OCI-LY1 (cell line): ENCODE measurements at regions not wholly inside any gene's neighbourhood (a gene's known extent, or its start where the extent isn't known, plus 50 kb on each side); places are given as distances from the start of the nearest gene placed in this dataset.
A peak's percentile ranks its signal among the peaks of the same experiment; 100 is the strongest.

Source experiments
- H2AFZ ChIP-seq: fragments of 200-600 bp; sonication (generic), shearing (Covaris generic); 2 replicates; pipeline ENCODE4 v1.6.0; 2014; ENCODE audit warnings: antibody characterized with exemption, mild to moderate bottlenecking, low read length
- H3F3A ChIP-seq: fragments of 200-600 bp; sonication (generic), shearing (Covaris generic); 2 replicates; pipeline ENCODE4 v1.6.0; 2014; ENCODE audit warnings: mild to moderate bottlenecking, antibody characterized with exemption, low read length, moderate library complexity; ENCODE audit not compliant: insufficient read depth
- H3K27ac ChIP-seq: fragments of 200-600 bp; sonication (generic); 2 replicates; pipeline ENCODE4 v1.5.1; 2014; ENCODE audit warnings: low read length, mixed run types, mild to moderate bottlenecking, low read depth; ENCODE audit not compliant: poor library complexity, severe bottlenecking
- H3K27me3 ChIP-seq: fragments of 200-600 bp; sonication (generic); 2 replicates; pipeline ENCODE4 v1.6.0; 2014; ENCODE audit warnings: antibody characterized with exemption, mild to moderate bottlenecking, low read length, moderate library complexity; ENCODE audit not compliant: insufficient read depth
- H3K36me3 ChIP-seq: fragments of 200-600 bp; sonication (generic); 2 replicates; pipeline ENCODE4 v1.6.1; 2014; ENCODE audit warnings: mild to moderate bottlenecking, antibody characterized with exemption, low read length, moderate library complexity, mixed read lengths; ENCODE audit not compliant: insufficient read depth
- H3K4me1 ChIP-seq: fragments of 200-600 bp; sonication (generic); 2 replicates; pipeline ENCODE4 v1.5.1; 2014; ENCODE audit warnings: mild to moderate bottlenecking, low read length, moderate library complexity; ENCODE audit not compliant: insufficient read depth, severe bottlenecking
- H3K4me2 ChIP-seq: fragments of 200-600 bp; sonication (generic), shearing (Covaris generic); 2 replicates; pipeline ENCODE4 v1.6.1; 2014; ENCODE audit warnings: low read length
- H3K4me3 ChIP-seq: fragments of 200-600 bp; sonication (generic); 2 replicates; pipeline ENCODE4 v1.5.1; 2014; ENCODE audit warnings: low read length, low read depth, mild to moderate bottlenecking, mixed read lengths; ENCODE audit not compliant: poor library complexity, severe bottlenecking
- H3K79me2 ChIP-seq: fragments of 200-600 bp; shearing (Covaris generic); 2 replicates; pipeline ENCODE4 v1.6.1; 2016; ENCODE audit warnings: mixed run types, low read length, mixed read lengths; ENCODE audit not compliant: insufficient read depth
- H3K9ac ChIP-seq: fragments of 200-600 bp; sonication (generic), shearing (Covaris generic); 2 replicates; pipeline ENCODE4 v1.6.1; 2014; ENCODE audit warnings: mild to moderate bottlenecking, low read length, mixed read lengths
- H3K9me2 ChIP-seq: fragments of 200-600 bp; sonication (generic), shearing (Covaris generic); 2 replicates; pipeline ENCODE4 v1.6.1; 2014; ENCODE audit warnings: low read depth, mild to moderate bottlenecking, low read length, mixed read lengths
- H3K9me3 ChIP-seq: fragments of 200-600 bp; shearing (Covaris generic); 2 replicates; pipeline ENCODE4 v1.6.1; 2014; ENCODE audit warnings: low read length, mixed read lengths
- H4K20me1 ChIP-seq: fragments of 200-600 bp; sonication (generic), shearing (Covaris generic); 2 replicates; pipeline ENCODE4 v1.6.0; 2016; ENCODE audit warnings: mild to moderate bottlenecking, low read length; ENCODE audit not compliant: insufficient read depth
- EZH2 ChIP-seq: fragments of 200-600 bp; sonication (generic), shearing (Covaris generic); IDR thresholded peaks from 2 replicates; pipeline ENCODE4 v1.8.0; 2017; ENCODE audit warnings: borderline replicate concordance, mixed run types, mild to moderate bottlenecking, antibody characterized with exemption, low read length, moderate library complexity, mixed read lengths
- TF ChIP-seq, protein P1 (sequence below): fragments of 200-600 bp; sonication (generic), shearing (Covaris generic); IDR thresholded peaks from 2 replicates; pipeline ENCODE4 v1.5.1; 2017; ENCODE audit warnings: mild to moderate bottlenecking, antibody characterized with exemption, low read length, moderate library complexity, mixed read lengths

DNA sequence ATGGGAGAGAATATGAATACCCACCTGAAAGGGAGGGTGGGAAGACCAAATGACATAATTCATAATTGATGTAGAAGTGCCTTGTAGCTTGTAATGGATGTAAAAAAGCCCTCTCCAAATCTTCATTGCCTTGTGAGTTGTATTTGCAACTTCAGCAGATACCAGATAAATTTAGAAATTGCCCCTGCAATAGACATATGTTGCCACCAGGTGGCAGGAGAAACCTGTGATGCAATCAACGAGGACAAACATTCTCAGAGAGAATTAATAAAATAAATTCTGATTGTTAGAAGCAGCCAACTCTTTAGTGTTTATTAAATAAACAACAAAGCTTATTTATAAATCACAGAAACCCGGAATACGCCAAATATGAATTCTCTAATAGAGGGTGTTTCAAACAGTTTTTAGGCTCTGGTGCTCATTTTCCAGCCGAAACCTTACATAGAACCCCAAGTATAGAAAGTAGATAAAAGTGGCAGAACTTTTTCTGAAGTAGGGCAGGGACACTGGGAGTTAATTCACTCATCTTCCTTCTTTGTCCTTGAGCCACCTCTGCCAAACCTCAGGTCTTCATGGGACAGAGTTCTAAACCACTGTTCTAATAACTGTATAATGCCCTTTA lies 147.8 kb downstream of the TMEM38B start:
- no peak overlapping the region for H3K9ac ChIP-seq
- H3K79me2 ChIP-seq, result no peaks in the 10 kb centered on the region
- H3K9me3 ChIP-seq, result no peaks in the 10 kb centered on the region
- H3K36me3 ChIP-seq, result no peaks in the 10 kb centered on the region
- H3K27me3 ChIP-seq, result no peaks in the 10 kb centered on the region
- H3K9me2 ChIP-seq, result no peaks in the 10 kb centered on the region
- H3K27ac ChIP-seq, result no peak overlapping the region
- H4K20me1 ChIP-seq, result no peaks in the 10 kb centered on the region
- H3K4me3 ChIP-seq, result no peak overlapping the region
- TF ChIP-seq, protein P1, sequence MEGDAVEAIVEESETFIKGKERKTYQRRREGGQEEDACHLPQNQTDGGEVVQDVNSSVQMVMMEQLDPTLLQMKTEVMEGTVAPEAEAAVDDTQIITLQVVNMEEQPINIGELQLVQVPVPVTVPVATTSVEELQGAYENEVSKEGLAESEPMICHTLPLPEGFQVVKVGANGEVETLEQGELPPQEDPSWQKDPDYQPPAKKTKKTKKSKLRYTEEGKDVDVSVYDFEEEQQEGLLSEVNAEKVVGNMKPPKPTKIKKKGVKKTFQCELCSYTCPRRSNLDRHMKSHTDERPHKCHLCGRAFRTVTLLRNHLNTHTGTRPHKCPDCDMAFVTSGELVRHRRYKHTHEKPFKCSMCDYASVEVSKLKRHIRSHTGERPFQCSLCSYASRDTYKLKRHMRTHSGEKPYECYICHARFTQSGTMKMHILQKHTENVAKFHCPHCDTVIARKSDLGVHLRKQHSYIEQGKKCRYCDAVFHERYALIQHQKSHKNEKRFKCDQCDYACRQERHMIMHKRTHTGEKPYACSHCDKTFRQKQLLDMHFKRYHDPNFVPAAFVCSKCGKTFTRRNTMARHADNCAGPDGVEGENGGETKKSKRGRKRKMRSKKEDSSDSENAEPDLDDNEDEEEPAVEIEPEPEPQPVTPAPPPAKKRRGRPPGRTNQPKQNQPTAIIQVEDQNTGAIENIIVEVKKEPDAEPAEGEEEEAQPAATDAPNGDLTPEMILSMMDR, result peak; percentile 85
- no peak for TF ChIP-seq EZH2
- no peak overlapping the region for H2AFZ ChIP-seq
- H3K4me2 ChIP-seq, result no peak overlapping the region
- no peaks in the 10 kb centered on the region for H3K4me1 ChIP-seq
- H3F3A ChIP-seq, result no peaks in the 10 kb centered on the region

GRCh38 chr9:105846825-105847224 lies 152.5 kb downstream of the TMEM38B start:
- Histone ChIP-seq H3K36me3 (no peaks in the 10 kb centered on the region), H3K9me2 (no peaks in the 10 kb centered on the region), H3K4me2 (no peak overlapping the region), H3F3A (no peaks in the 10 kb centered on the region), H3K9me3 (no peaks in the 10 kb centered on the region), H4K20me1 (no peaks in the 10 kb centered on the region), H3K9ac (no peak overlapping the region), H3K27me3 (no peaks in the 10 kb centered on the region), H3K27ac (no peak overlapping the region), H3K4me3 (no peak overlapping the region), H3K79me2 (no peaks in the 10 kb centered on the region), H3K4me1 (no peaks in the 10 kb centered on the region), H2AFZ (no peak overlapping the region)
- TF ChIP-seq EZH2, result no peak
- TF ChIP-seq, protein P1, result no peak

DNA sequence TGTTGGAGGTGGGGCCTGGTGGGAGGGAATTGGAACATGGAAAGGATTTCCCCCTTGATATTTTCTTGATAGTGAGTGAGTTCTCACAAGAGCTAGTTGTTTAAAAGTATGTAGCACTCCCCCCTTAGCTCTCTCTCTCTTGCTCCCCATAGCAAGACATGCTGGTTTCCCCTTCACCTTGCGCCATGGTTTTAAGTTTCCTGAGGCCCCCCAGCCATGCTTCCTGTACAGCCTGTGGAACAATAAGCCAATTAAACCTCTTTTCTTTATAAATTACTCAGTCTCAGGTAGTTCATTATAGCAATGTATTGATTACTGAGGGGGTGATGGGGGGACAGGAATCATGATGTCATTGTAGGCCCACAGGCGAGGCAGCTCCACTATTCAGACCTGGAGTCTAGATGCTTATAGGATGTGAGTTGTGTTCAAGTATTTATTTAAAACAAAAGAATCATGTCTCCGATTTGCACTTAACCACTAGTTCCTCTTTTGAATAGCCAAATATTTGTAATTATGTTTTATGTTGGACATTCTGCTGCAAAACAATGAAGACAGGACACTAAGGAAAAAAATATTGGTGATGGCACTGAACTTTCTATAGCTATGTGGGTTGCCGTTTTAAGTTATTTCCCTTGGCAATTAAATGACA lies 156.6 kb downstream of the TMEM38B start:
- Histone ChIP-seq H3K4me1 (no peaks in the 10 kb centered on the region), H3K4me3 (no peak overlapping the region), H4K20me1 (no peaks in the 10 kb centered on the region), H3K9me3 (no peaks in the 10 kb centered on the region), H3K79me2 (no peaks in the 10 kb centered on the region), H3F3A (no peaks in the 10 kb centered on the region), H3K4me2 (no peak overlapping the region), H2AFZ (no peak overlapping the region), H3K9ac (no peak overlapping the region), H3K36me3 (no peaks in the 10 kb centered on the region), H3K27ac (no peak overlapping the region), H3K27me3 (no peaks in the 10 kb centered on the region), H3K9me2 (no peaks in the 10 kb centered on the region)
- TF ChIP-seq, protein P1, result no peak
- no peak for TF ChIP-seq EZH2
